GM21367 (cell line): ENCODE measurements at regions not wholly inside any gene's neighbourhood (a gene's known extent, or its start where the extent isn't known, plus 50 kb on each side); places are given as distances from the start of the nearest gene placed in this dataset.

ENCODE experiments used
- ATAC-seq: cut with Tn5 transposase; IDR thresholded peaks from one replicate; pipeline ENCODE4 v1.9.1; 2021; ENCODE audit not compliant: unreplicated experiment

GRCh38 chr11:38315151-38315550, 1717.1 kb upstream of the RAG2 start:
- no peak for ATAC-seq

GRCh38 chr11:38307455-38307854, 1709.4 kb upstream of the RAG2 start:
- ATAC-seq, result no peak

GRCh38 chr11:38305682-38306081, 1707.6 kb upstream of the RAG2 start:
- no peak for ATAC-seq

- no peak for ATAC-seq
Measured at GRCh38 chr11:38304926-38305325, 1706.9 kb upstream of the RAG2 start.

GRCh38 chr11:38302564-38302963, 1704.5 kb upstream of the RAG2 start:
- no peak for ATAC-seq

- no peak for ATAC-seq
Measured at GRCh38 chr11:38300570-38300969, 1702.5 kb upstream of the RAG2 start.

- no peak for ATAC-seq
Measured at GRCh38 chr11:38296211-38296776, 1698.3 kb upstream of the RAG2 start.

GRCh38 chr11:38282718-38283117, 1684.7 kb upstream of the RAG2 start:
- ATAC-seq, result no peak

GRCh38 chr11:38278457-38279141, 1680.6 kb upstream of the RAG2 start:
- no peak for ATAC-seq

GRCh38 chr11:38274031-38274430, 1676.0 kb upstream of the RAG2 start:
- no peak for ATAC-seq

- no peak for ATAC-seq
Measured at GRCh38 chr11:38272376-38272775, 1674.3 kb upstream of the RAG2 start.

GRCh38 chr11:38266691-38267090, 1668.7 kb upstream of the RAG2 start:
- ATAC-seq, result no peak

GRCh38 chr11:38256436-38256835, 1658.4 kb upstream of the RAG2 start:
- ATAC-seq, result no peak

- ATAC-seq, result no peak
Measured at GRCh38 chr11:38254913-38255312, 1656.9 kb upstream of the RAG2 start.

GRCh38 chr11:38252620-38253019, 1654.6 kb upstream of the RAG2 start:
- ATAC-seq, result no peak

- ATAC-seq, result no peak
Measured at GRCh38 chr11:38246451-38246850, 1648.4 kb upstream of the RAG2 start.

- no peak for ATAC-seq
Measured at GRCh38 chr11:38226684-38227083, 1628.6 kb upstream of the RAG2 start.

GRCh38 chr11:38221295-38221694, 1623.3 kb upstream of the RAG2 start:
- ATAC-seq, result no peak

- no peak for ATAC-seq
Measured at GRCh38 chr11:38219636-38220035, 1621.6 kb upstream of the RAG2 start.

GRCh38 chr11:38208951-38209350, 1610.9 kb upstream of the RAG2 start:
- ATAC-seq, result no peak

- ATAC-seq, result no peak
Measured at GRCh38 chr11:38206663-38207062, 1608.6 kb upstream of the RAG2 start.

GRCh38 chr11:38191101-38191500, 1593.1 kb upstream of the RAG2 start:
- no peak for ATAC-seq
